IMR-90 (cell line): ENCODE measurements at regions not wholly inside any gene's neighbourhood (a gene's known extent, or its start where the extent isn't known, plus 50 kb on each side); places are given as distances from the start of the nearest gene placed in this dataset.

Source experiments
- ATAC-seq: fragments of 200-7000 bp; cut with Tn5 transposase; 2 replicates; pipeline ENCODE4 v1.9.1; 2020; ENCODE audit warnings: low read depth, mild to moderate bottlenecking, moderate library complexity
- BruUV-seq: library from RNA; stranded (reverse); fragments of 400-500 nt; replicated peaks from 2 replicates; lab custom pipeline; 2021; lab: Mats Ljungman, UMichigan
- CTCF ChIA-PET: fragments of 300-600 bp; formaldehyde crosslinking; extraction: SDS; loops from one replicate; lab custom pipeline; 2021; ENCODE audit warnings: antibody characterized with exemption; lab: Yijun Ruan, JAX
- POLR2A ChIA-PET: fragments of 300-600 bp; sonication (Branson Sonifier 250); formaldehyde crosslinking; loops from one replicate; lab custom pipeline; 2022; ENCODE audit warnings: antibody characterized with exemption; ENCODE audit not compliant: unreplicated experiment; lab: Charles Lee
- DNase-seq: peaks from one replicate; pipeline ENCODE4 v3.0.0; 2013
- H2AFZ ChIP-seq: replicated peaks from 2 replicates; pipeline ENCODE3; 2013; ENCODE audit warnings: low read length, mild to moderate bottlenecking; ENCODE audit not compliant: poor library complexity
- H2AK5ac ChIP-seq: 2 replicates; pipeline ENCODE4 v1.6.1; 2013; ENCODE audit warnings: low read depth, low read length, inconsistent platforms
- H2AK9ac ChIP-seq: replicated peaks from 2 replicates; pipeline ENCODE3; 2013; ENCODE audit warnings: mild to moderate bottlenecking, low read depth, low read length, moderate library complexity; ENCODE audit not compliant: poor library complexity
- H2BK120ac ChIP-seq: 2 replicates; pipeline ENCODE4 v1.6.1; 2013; ENCODE audit warnings: low read depth, low read length, inconsistent platforms
- H2BK15ac ChIP-seq: 3 replicates; pipeline ENCODE4 v1.6.1; 2013; ENCODE audit warnings: low read depth, low read length, inconsistent platforms
- H2BK20ac ChIP-seq: 2 replicates; pipeline ENCODE4 v1.6.1; 2013; ENCODE audit warnings: low read depth, mild to moderate bottlenecking, inconsistent platforms, low read length, moderate library complexity
- H2BK5ac ChIP-seq: 2 replicates; pipeline ENCODE4 v1.6.1; 2013; ENCODE audit warnings: mild to moderate bottlenecking, low read depth, low read length, inconsistent platforms; ENCODE audit not compliant: poor library complexity, severe bottlenecking
- H3K14ac ChIP-seq: replicated peaks from 2 replicates; pipeline ENCODE4 v1.6.1; 2013; ENCODE audit warnings: low read depth, low read length, inconsistent platforms
- H3K18ac ChIP-seq: 2 replicates; pipeline ENCODE4 v1.6.1; 2013; ENCODE audit warnings: low read depth, low read length, control low read depth
- H3K23ac ChIP-seq: 2 replicates; pipeline ENCODE4 v1.6.1; 2013; ENCODE audit warnings: low read depth, low read length, inconsistent platforms
- H3K27ac ChIP-seq: 2 replicates; pipeline ENCODE4 v1.5.1; 2013; ENCODE audit warnings: mild to moderate bottlenecking, control low read depth, low read length; ENCODE audit not compliant: insufficient read depth
- H3K27me3 ChIP-seq: 2 replicates; pipeline ENCODE4 v1.6.1; 2013; ENCODE audit warnings: low read length; ENCODE audit not compliant: control insufficient read depth, insufficient read depth
- H3K36me3 ChIP-seq: 2 replicates; pipeline ENCODE4 v1.6.1; 2013; ENCODE audit warnings: low read length, mixed read lengths; ENCODE audit not compliant: control insufficient read depth, insufficient read depth
- H3K4ac ChIP-seq: 2 replicates; pipeline ENCODE4 v1.6.1; 2013; ENCODE audit warnings: low read depth, low read length, inconsistent platforms
- H3K4me1 ChIP-seq: 2 replicates; pipeline ENCODE4 v1.6.1; 2013; ENCODE audit warnings: low read length, mixed read lengths; ENCODE audit not compliant: control insufficient read depth, insufficient read depth
- H3K4me2 ChIP-seq: 2 replicates; pipeline ENCODE4 v1.6.1; 2013; ENCODE audit warnings: low read depth, mild to moderate bottlenecking, control low read depth, low read length, moderate library complexity
- H3K4me3 ChIP-seq: 2 replicates; pipeline ENCODE4 v1.5.1; 2013; ENCODE audit warnings: low read depth, mild to moderate bottlenecking, control low read depth, low read length, moderate library complexity; ENCODE audit not compliant: insufficient read depth
- H3K56ac ChIP-seq: 2 replicates; pipeline ENCODE4 v1.6.1; 2013; ENCODE audit warnings: low read length, inconsistent platforms; ENCODE audit not compliant: insufficient read depth; ENCODE audit errors: extremely low read depth
- H3K79me1 ChIP-seq, 2 experiments: 2 replicates each; pipeline ENCODE4 v1.6.1; 2013; ENCODE audit warnings: low read length in 2 of 2, inconsistent platforms in 1 of 2, low read depth in 1 of 2
- H3K9ac ChIP-seq: 2 replicates; pipeline ENCODE4 v1.6.1; 2013; ENCODE audit warnings: low read depth, low read length, control low read depth
- H3K9me1 ChIP-seq: 2 replicates; pipeline ENCODE4 v1.6.1; 2013; ENCODE audit warnings: low read length, inconsistent platforms; ENCODE audit not compliant: insufficient read depth
- H3K9me3 ChIP-seq: 2 replicates; pipeline ENCODE4 v1.6.1; 2013; ENCODE audit warnings: low read length; ENCODE audit not compliant: control insufficient read depth, insufficient read depth
- H4K20me1 ChIP-seq: 2 replicates; pipeline ENCODE4 v1.6.1; 2013; ENCODE audit warnings: low read length, inconsistent platforms; ENCODE audit not compliant: insufficient read depth
- H4K5ac ChIP-seq: 2 replicates; pipeline ENCODE4 v1.6.1; 2013; ENCODE audit warnings: mild to moderate bottlenecking, low read depth, low read length, control low read depth
- H4K8ac ChIP-seq, 2 experiments: 2 replicates each; pipeline ENCODE4 v1.6.1; 2013; ENCODE audit warnings: low read depth in 2 of 2, low read length in 2 of 2, control low read depth in 1 of 2, inconsistent platforms in 1 of 2
- H4K91ac ChIP-seq: 2 replicates; pipeline ENCODE4 v1.6.1; 2013; ENCODE audit warnings: low read depth, low read length, inconsistent platforms; ENCODE audit not compliant: insufficient read depth
- BHLHE40 ChIP-seq: fragments of 150-350 bp; IDR thresholded peaks from 2 replicates; pipeline ENCODE4 v1.6.1; 2016; ENCODE audit warnings: mild to moderate bottlenecking, low read depth, low read length
- CEBPB ChIP-seq: IDR thresholded peaks from 2 replicates; pipeline ENCODE4 v1.6.1; 2012; ENCODE audit warnings: low read depth, low read length, improper control_type of control experiment
- MAFK ChIP-seq: IDR thresholded peaks from 2 replicates; pipeline ENCODE4 v1.6.1; 2012; ENCODE audit warnings: low read depth, low read length, improper control_type of control experiment
- MAZ ChIP-seq: IDR thresholded peaks from 2 replicates; pipeline ENCODE4 v1.6.1; 2012; ENCODE audit warnings: low read depth, mild to moderate bottlenecking, low read length, improper control_type of control experiment, moderate library complexity, borderline replicate concordance
- MXI1 ChIP-seq: IDR thresholded peaks from 2 replicates; pipeline ENCODE4 v1.6.1; 2012; ENCODE audit warnings: low read depth, mild to moderate bottlenecking, low read length, moderate library complexity, borderline replicate concordance
- NFE2L2 ChIP-seq: fragments of 150-350 bp; IDR thresholded peaks from 2 replicates; pipeline ENCODE4 v1.6.1; 2016; ENCODE audit warnings: low read depth, mild to moderate bottlenecking, low read length
- RAD21 ChIP-seq: IDR thresholded peaks from 2 replicates; pipeline ENCODE4 v1.6.1; 2012; ENCODE audit warnings: low read length, improper control_type of control experiment
- RCOR1 ChIP-seq: IDR thresholded peaks from 2 replicates; pipeline ENCODE4 v1.6.1; 2012; ENCODE audit warnings: mild to moderate bottlenecking, low read length, improper control_type of control experiment; ENCODE audit not compliant: insufficient replicate concordance
- SMC3 ChIP-seq: fragments of 150-350 bp; IDR thresholded peaks from 2 replicates; pipeline ENCODE4 v1.6.1; 2016; ENCODE audit warnings: low read depth, mild to moderate bottlenecking, antibody characterized with exemption, low read length, moderate library complexity
- WGBS, 2 experiments: methylation state at CpG; one replicate each; pipeline versions ENCODE4 v1.1.5 to v1.1.7; 2013; ENCODE audit warnings: missing lambda C conversion rate in 2 of 2; ENCODE audit not compliant: insufficient read length in 1 of 2; ENCODE audit errors: extremely low coverage in 2 of 2; 5-methylcytosine and 5-hydroxymethylcytosine counted together
- dilution Hi-C: fragments of 300-500 bp; cut with HindIII; formaldehyde crosslinking; loops from one replicate; pipeline ENCODE4 v1.14.3; 2018; ENCODE audit warnings: low sequenced_read_pairs; ENCODE audit not compliant: unreplicated experiment
- in situ Hi-C: fragments of 300-500 bp; cut with MboI; formaldehyde crosslinking; loops from 3 replicates; pipeline ENCODE4 v1.14.3; 2019; ENCODE audit warnings: low sequenced_read_pairs, inconsistent platforms, mixed read lengths
- intact Hi-C: fragments of 100-400 bp; cut with micrococcal nuclease; formaldehyde crosslinking; loops from 2 replicates; pipeline ENCODE4 v1.10.0; 2022
- TF ChIP-seq, protein P1 (sequence below): fragments of 150-350 bp; IDR thresholded peaks from 2 replicates; pipeline ENCODE4 v1.6.1; 2016; ENCODE audit warnings: low read depth, mild to moderate bottlenecking, low read length, moderate library complexity, borderline replicate concordance
- TF ChIP-seq, protein P2 (sequence below): conservative IDR thresholded peaks from 2 replicates; pipeline ENCODE4 v1.5.1; 2012; ENCODE audit warnings: mild to moderate bottlenecking, low read depth, low read length, improper control_type of control experiment
- TF ChIP-seq, protein P3 (sequence below): fragments of 150-350 bp; IDR thresholded peaks from 2 replicates; pipeline ENCODE4 v1.6.1; 2017; ENCODE audit warnings: mild to moderate bottlenecking, antibody characterized with exemption, low read length, low read depth

DNA sequence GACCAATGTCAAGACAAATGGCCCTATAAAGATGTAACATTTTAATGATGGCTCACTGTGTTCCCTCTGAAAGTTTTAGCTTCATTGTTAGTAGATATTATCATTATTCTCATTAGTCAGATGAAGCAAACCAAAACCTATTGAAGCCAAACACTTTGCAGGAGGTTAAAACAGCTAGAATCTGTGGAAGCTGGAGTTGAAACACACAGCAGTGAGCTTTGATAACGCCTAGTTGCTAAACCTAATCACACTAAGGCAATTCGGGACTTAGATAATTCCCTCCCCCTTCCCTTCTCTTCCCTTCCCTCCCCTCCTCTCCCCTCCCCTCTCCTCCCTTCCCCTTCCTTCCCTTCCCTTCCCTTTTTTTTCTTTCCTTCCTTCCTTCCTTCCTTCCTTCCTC is 165.7 kb downstream of the TRIB2 start:
- Histone ChIP-seq H3K4me2 (no peak overlapping the region), H3K4ac (no peak overlapping the region), H4K91ac (no peak overlapping the region), H4K5ac (no peak overlapping the region), H3K27me3 (no peaks in the 10 kb centered on the region), H2BK20ac (no peak overlapping the region), H3K18ac (no peak overlapping the region), H2AFZ (no peak overlapping the region), H4K8ac (no peak overlapping the region), H2BK120ac (no peak overlapping the region), H2AK5ac (no peak overlapping the region), H3K4me1 (peaks cover 6% of the 10 kb centered on the region), H4K20me1 (no peaks in the 10 kb centered on the region), H3K36me3 (no peaks in the 10 kb centered on the region), H2BK5ac (no peak overlapping the region), H3K9me1 (peaks cover 5% of the 10 kb centered on the region), H3K4me3 (no peak overlapping the region), H3K14ac (no peak overlapping the region), H2AK9ac (no peak overlapping the region), H3K9ac (no peak overlapping the region), H3K27ac (no peak overlapping the region), H2BK15ac (no peak overlapping the region), H3K23ac (no peak overlapping the region), H3K56ac (no peak overlapping the region), H3K79me1 (no peaks in the 10 kb centered on the region), H3K9me3 (no peaks in the 10 kb centered on the region)
- DNase-seq, result no peak
- in situ Hi-C loops, result no loop called here
- BruUV-seq, result no TSS peak
- no CpG with 5 or more reads among the region's 2 CpGs for WGBS, 2 experiments
- intact Hi-C loops, result no loop called here
- CTCF ChIA-PET, result no interaction called here
- POLR2A ChIA-PET, result no interaction called here
- ATAC-seq, result no peak
- dilution Hi-C loops, result no loop called here
- TF ChIP-seq SMC3 (no peak), RAD21 (no peak), MXI1 (no peak), CEBPB (no peak), MAZ (no peak), BHLHE40 (no peak), RCOR1 (no peak), NFE2L2 (no peak), MAFK (no peak)
- TF ChIP-seq, protein P1, sequence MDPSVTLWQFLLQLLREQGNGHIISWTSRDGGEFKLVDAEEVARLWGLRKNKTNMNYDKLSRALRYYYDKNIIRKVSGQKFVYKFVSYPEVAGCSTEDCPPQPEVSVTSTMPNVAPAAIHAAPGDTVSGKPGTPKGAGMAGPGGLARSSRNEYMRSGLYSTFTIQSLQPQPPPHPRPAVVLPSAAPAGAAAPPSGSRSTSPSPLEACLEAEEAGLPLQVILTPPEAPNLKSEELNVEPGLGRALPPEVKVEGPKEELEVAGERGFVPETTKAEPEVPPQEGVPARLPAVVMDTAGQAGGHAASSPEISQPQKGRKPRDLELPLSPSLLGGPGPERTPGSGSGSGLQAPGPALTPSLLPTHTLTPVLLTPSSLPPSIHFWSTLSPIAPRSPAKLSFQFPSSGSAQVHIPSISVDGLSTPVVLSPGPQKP, result no peak
- TF ChIP-seq, protein P2, sequence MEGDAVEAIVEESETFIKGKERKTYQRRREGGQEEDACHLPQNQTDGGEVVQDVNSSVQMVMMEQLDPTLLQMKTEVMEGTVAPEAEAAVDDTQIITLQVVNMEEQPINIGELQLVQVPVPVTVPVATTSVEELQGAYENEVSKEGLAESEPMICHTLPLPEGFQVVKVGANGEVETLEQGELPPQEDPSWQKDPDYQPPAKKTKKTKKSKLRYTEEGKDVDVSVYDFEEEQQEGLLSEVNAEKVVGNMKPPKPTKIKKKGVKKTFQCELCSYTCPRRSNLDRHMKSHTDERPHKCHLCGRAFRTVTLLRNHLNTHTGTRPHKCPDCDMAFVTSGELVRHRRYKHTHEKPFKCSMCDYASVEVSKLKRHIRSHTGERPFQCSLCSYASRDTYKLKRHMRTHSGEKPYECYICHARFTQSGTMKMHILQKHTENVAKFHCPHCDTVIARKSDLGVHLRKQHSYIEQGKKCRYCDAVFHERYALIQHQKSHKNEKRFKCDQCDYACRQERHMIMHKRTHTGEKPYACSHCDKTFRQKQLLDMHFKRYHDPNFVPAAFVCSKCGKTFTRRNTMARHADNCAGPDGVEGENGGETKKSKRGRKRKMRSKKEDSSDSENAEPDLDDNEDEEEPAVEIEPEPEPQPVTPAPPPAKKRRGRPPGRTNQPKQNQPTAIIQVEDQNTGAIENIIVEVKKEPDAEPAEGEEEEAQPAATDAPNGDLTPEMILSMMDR, result no peak
- TF ChIP-seq, protein P3, sequence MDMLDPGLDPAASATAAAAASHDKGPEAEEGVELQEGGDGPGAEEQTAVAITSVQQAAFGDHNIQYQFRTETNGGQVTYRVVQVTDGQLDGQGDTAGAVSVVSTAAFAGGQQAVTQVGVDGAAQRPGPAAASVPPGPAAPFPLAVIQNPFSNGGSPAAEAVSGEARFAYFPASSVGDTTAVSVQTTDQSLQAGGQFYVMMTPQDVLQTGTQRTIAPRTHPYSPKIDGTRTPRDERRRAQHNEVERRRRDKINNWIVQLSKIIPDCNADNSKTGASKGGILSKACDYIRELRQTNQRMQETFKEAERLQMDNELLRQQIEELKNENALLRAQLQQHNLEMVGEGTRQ, result no peak
